ENCODE measurements at regions not wholly inside any gene's neighbourhood (a gene's known extent, or its start where the extent isn't known, plus 50 kb on each side); places are given as distances from the start of the nearest gene placed in this dataset.

DNA sequence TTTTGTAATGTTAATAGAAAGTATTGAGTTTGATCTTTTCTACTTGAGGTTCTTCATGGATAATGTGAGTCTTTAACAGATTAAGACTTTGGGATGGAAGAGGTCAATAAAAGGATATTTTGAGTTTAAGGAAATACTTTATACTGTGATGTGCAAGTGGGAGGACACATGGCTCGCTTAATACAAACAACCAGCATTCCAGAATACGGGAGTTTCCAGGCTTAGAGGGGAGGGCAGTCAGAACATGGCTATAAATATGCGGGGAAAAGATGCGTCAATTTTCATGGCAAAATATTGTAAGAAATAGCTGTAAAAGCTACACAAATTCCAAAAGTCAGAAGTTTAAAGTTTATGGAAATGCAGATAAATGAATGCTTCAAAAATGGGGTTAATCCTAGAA is 192.3 kb downstream of the AASDH start:
- Histone ChIP-seq H3K4me1 (ENCODE audit: low read depth, poor library complexity, severe bottlenecking) (no peaks in the 10 kb centered on the region), H3K9ac (no peak overlapping the region), H3K4me2 (no peak overlapping the region), H3K27ac (no peak overlapping the region), H3K27me3 (ENCODE audit: insufficient read depth, low read depth) (no peaks in the 10 kb centered on the region), H3K4me3 (IDR thresholded peaks at IDR 0.05; ENCODE audit: insufficient read depth, low read depth, low read length) (no peak overlapping the region), H4K20me1 (ENCODE audit: insufficient read depth) (no peaks in the 10 kb centered on the region), H2AFZ (ENCODE audit: low read depth) (no peak overlapping the region), H3K36me3 (ENCODE audit: insufficient read depth) (no peaks in the 10 kb centered on the region), H3K79me2 (ENCODE audit: insufficient read depth, low read depth) (no peaks in the 10 kb centered on the region)
- TF ChIP-seq CTCF (conservative IDR thresholded peaks at IDR 0.05; ENCODE audit: low read depth, low read length), result no peak

DNA sequence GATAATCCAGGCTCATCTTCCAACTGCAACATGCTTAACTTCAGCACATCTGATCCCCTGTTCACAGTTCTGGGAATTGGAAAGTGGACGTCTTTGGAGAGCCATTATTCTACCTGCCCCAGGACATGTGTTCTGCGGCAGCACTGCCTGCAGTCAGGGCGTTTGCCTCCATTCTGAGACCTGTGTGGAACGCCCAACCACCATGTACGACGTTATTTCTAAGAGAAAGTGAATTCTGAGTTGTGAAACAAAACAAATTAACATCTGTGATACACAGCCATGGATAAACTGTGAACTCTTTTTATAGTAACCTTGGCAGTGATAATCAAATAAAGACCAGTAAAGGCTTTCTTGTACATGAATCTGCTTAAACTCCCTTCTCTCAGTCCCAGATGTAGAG is 195.8 kb downstream of the AASDH start:
- Histone ChIP-seq H3K27ac (no peak overlapping the region), H3K27me3 (ENCODE audit: insufficient read depth, low read depth) (no peaks in the 10 kb centered on the region), H3K79me2 (ENCODE audit: insufficient read depth, low read depth) (no peaks in the 10 kb centered on the region), H3K4me1 (ENCODE audit: low read depth, poor library complexity, severe bottlenecking) (no peaks in the 10 kb centered on the region), H3K4me3 (IDR thresholded peaks at IDR 0.05; ENCODE audit: insufficient read depth, low read depth, low read length) (no peak overlapping the region), H3K36me3 (ENCODE audit: insufficient read depth) (no peaks in the 10 kb centered on the region), H3K4me2 (no peak overlapping the region), H4K20me1 (ENCODE audit: insufficient read depth) (no peaks in the 10 kb centered on the region), H3K9ac (no peak overlapping the region), H2AFZ (ENCODE audit: low read depth) (no peak overlapping the region)
- no peak for TF ChIP-seq CTCF (conservative IDR thresholded peaks at IDR 0.05; ENCODE audit: low read depth, low read length)

DNA sequence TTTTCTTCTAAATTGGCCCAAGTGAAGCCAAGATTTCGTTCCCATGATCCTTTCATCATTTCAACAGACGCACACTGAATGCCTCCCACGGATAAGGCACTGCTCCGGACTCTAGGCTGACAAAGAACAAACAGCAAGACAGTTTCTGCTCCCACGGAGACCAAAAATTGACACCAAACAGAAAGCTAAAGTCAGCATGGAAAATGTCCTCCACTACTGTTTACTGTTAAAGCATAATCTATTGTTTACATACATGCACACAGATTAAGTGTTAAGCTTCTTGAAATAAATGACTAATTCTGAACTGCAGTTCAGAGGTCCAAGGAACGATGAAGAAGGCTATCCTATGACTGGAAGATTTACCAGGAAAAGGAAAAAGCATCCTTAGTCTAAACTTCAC is 199.6 kb downstream of the AASDH start:
- no peak overlapping the region for H3K4me3 ChIP-seq (IDR thresholded peaks at IDR 0.05; ENCODE audit: insufficient read depth, low read depth, low read length)
- H3K79me2 ChIP-seq (ENCODE audit: insufficient read depth, low read depth), result no peaks in the 10 kb centered on the region
- H2AFZ ChIP-seq (ENCODE audit: low read depth), result no peak overlapping the region
- no peaks in the 10 kb centered on the region for H3K4me1 ChIP-seq (ENCODE audit: low read depth, poor library complexity, severe bottlenecking)
- H3K27ac ChIP-seq, result no peak overlapping the region
- no peak overlapping the region for H3K4me2 ChIP-seq
- no peaks in the 10 kb centered on the region for H3K27me3 ChIP-seq (ENCODE audit: insufficient read depth, low read depth)
- no peak overlapping the region for H3K9ac ChIP-seq
- TF ChIP-seq CTCF (conservative IDR thresholded peaks at IDR 0.05; ENCODE audit: low read depth, low read length), result no peak
- H4K20me1 ChIP-seq (ENCODE audit: insufficient read depth), result no peaks in the 10 kb centered on the region
- no peaks in the 10 kb centered on the region for H3K36me3 ChIP-seq (ENCODE audit: insufficient read depth)

DNA sequence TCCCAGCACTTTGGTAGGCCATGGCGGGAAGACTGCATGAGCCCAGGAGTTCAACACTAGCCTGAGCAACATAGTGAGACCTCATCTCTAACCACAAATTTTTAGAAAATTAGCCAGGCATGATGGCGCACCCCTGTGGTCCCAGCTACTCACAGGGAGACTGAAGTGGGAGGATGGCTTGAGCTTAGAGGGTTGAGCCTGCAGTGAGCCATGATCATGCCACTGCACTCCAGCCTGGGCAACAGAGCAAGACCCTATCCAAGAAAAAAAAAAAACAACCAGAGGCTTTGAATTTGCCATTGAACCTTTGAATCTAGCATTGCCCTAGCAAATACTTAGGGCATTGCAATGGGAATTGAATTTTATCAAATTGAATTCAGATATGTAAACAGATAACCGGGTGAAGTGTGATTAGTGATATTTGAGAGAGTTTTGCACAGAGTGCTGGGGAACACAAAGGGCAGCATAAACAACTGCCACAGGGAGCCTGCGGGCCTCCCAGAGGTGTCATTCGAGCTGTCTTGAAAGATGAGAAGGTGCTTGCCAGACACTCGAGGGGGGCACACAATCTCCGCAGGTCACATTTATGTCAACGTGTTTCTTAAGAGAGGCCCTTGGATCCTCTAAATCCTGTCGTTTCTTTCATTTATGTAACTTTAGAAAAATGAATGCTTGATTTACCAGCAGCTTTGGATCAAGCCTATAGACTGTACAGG is 200.3 kb downstream of the AASDH start:
- Histone ChIP-seq H3K4me2 (no peak overlapping the region), H3K9ac (no peak overlapping the region), H3K27ac (no peak overlapping the region), H2AFZ (ENCODE audit: low read depth) (no peak overlapping the region), H3K4me1 (ENCODE audit: low read depth, poor library complexity, severe bottlenecking) (no peaks in the 10 kb centered on the region), H3K4me3 (IDR thresholded peaks at IDR 0.05; ENCODE audit: insufficient read depth, low read depth, low read length) (no peak overlapping the region), H4K20me1 (ENCODE audit: insufficient read depth) (no peaks in the 10 kb centered on the region), H3K79me2 (ENCODE audit: insufficient read depth, low read depth) (no peaks in the 10 kb centered on the region), H3K36me3 (ENCODE audit: insufficient read depth) (no peaks in the 10 kb centered on the region), H3K27me3 (ENCODE audit: insufficient read depth, low read depth) (no peaks in the 10 kb centered on the region)
- TF ChIP-seq CTCF (conservative IDR thresholded peaks at IDR 0.05; ENCODE audit: low read depth, low read length), result no peak

Data from KMS-11 (cell line).